ENCODE measurements at regions not wholly inside any gene's neighbourhood (a gene's known extent, or its start where the extent isn't known, plus 50 kb on each side); places are given as distances from the start of the nearest gene placed in this dataset.

DNA sequence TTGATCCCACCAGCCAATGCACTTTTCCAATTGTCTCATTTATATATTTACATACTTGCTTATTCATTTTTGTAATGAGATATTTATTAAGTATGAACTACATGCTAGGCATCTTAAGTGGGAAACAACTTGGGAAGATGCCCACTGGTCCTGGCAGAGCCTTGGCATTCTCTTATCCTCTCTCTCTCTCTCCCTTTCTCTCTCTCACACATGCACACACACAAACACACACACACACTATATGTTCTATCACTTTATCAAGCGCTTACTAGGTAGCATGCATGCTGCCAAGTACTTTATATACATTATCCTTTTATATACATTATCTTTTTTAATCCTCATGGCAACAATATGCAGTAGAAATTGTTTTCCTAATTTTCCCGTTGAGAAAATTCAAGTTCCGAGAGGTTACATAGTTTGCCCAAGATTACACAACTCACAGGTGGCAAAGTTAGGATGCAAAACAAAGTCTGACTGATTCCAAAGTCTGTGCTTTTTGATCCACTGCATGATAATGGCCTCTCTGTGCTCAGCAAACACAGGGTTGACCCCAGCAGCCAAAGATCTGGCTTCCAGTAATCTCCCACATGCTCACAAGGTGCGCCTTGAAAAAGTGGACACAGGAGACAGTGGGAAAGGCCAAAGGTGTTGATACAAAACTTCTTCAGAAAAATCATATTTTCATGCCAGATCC is 173.1 kb upstream of the KLF3 start:
- H3K27me3 Mint-ChIP-seq, result peaks cover 5% of the 10 kb centered on the region
- ATAC-seq (ENCODE audit: low read depth) (no peak), DNase-seq (no peak)
- no peaks in the 10 kb centered on the region for H3K4me1 Mint-ChIP-seq
- intact Hi-C loops (cut with micrococcal nuclease), result no loop called here
- no peaks in the 10 kb centered on the region for H3K36me3 Mint-ChIP-seq (ENCODE audit: low read depth)
- no peak overlapping the region for H3K4me3 Mint-ChIP-seq
- TF ChIP-seq, protein P1, sequence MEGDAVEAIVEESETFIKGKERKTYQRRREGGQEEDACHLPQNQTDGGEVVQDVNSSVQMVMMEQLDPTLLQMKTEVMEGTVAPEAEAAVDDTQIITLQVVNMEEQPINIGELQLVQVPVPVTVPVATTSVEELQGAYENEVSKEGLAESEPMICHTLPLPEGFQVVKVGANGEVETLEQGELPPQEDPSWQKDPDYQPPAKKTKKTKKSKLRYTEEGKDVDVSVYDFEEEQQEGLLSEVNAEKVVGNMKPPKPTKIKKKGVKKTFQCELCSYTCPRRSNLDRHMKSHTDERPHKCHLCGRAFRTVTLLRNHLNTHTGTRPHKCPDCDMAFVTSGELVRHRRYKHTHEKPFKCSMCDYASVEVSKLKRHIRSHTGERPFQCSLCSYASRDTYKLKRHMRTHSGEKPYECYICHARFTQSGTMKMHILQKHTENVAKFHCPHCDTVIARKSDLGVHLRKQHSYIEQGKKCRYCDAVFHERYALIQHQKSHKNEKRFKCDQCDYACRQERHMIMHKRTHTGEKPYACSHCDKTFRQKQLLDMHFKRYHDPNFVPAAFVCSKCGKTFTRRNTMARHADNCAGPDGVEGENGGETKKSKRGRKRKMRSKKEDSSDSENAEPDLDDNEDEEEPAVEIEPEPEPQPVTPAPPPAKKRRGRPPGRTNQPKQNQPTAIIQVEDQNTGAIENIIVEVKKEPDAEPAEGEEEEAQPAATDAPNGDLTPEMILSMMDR (IDR thresholded peaks at IDR 0.05), result no peak
- no peak overlapping the region for H3K27ac Mint-ChIP-seq
- POLR2A ChIA-PET, result no interaction called here
- CTCF ChIA-PET, result no interaction called here
- no peaks in the 10 kb centered on the region for H3K9me3 Mint-ChIP-seq

DNA sequence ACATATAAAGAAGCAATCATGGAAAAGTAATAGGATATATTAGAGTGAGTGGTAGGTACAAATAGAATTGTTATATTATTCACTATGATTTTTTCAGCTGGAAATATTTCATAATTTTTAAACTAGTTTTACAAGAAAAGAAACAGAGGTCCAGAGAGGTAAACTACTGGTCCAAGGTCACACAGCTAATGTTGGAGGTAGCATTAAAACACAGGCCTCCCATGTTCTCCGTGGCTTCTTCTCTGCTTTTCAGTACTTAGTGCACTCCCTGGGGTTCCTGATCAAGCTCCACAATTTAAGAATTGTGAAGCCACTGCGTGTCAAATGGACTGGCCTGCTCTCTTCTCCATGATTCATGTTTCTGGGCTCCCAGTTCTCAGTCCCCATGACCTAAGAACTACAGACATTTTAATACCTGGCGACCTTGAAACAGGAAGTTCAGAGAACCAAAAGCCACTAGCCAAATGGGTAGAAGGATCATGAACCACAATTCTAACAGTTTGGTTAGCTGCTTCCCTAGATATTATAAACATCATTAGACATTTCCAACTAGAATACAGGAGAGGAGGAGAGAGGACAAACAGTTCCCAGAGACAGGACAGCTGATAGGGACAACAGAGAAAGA is 172.0 kb upstream of the KLF3 start:
- Mint-ChIP-seq H3K9me3 (no peaks in the 10 kb centered on the region), H3K27ac (no peak overlapping the region), H3K4me3 (no peak overlapping the region), H3K36me3 (ENCODE audit: low read depth) (no peaks in the 10 kb centered on the region), H3K4me1 (no peaks in the 10 kb centered on the region), H3K27me3 (peaks cover 5% of the 10 kb centered on the region)
- POLR2A ChIA-PET, result no interaction called here
- CTCF ChIA-PET, result no interaction called here
- TF ChIP-seq, protein P1 (IDR thresholded peaks at IDR 0.05), result no peak
- DNase-seq (no peak), ATAC-seq (ENCODE audit: low read depth) (no peak)
- intact Hi-C loops (cut with micrococcal nuclease), result no loop called here

DNA sequence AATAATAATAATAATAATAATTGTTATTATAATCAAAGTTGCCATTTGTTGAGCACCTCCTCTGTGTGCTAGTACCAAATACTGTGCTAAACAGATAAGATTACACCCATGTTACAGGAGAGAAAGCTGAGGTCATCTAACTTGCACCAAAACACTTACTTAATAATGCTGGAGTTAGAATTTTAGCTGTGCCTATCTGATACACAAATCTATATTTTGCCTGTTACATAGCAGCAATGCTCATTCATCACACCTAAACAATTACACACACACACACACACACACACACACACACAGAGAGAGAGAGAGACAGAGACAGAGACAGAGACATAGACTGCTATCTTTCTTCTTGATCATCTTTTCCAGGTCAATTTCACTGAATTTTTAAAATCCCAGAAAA is 170.9 kb upstream of the KLF3 start:
- no peaks in the 10 kb centered on the region for H3K4me1 Mint-ChIP-seq
- ATAC-seq (ENCODE audit: low read depth) (no peak), DNase-seq (no peak)
- ChIA-PET POLR2A (no interaction called here), CTCF (no interaction called here)
- no peaks in the 10 kb centered on the region for H3K36me3 Mint-ChIP-seq (ENCODE audit: low read depth)
- no peak overlapping the region for H3K27ac Mint-ChIP-seq
- H3K27me3 Mint-ChIP-seq, result peaks cover 5% of the 10 kb centered on the region
- TF ChIP-seq, protein P1 (IDR thresholded peaks at IDR 0.05), result no peak
- no peak overlapping the region for H3K4me3 Mint-ChIP-seq
- intact Hi-C loops (cut with micrococcal nuclease), result no loop called here
- no peaks in the 10 kb centered on the region for H3K9me3 Mint-ChIP-seq

DNA sequence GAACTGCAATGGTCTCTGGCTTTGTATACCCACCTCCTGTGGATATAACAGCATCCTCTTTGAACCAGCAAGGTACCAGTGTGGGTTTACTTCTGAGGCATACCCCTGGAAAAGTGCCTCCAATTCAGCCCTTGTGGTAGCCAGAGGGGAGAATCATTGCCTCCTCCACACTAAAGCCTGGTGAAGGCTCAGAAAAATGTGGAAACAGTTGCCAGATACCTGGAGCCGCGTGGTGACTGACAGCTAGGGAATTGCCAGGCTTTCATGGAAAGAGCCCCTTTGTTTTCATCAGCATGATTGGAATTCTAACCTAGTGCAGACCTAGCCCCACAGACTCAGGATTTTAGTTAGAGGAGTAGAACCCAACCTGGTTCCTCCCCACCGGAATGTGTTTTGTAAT is 168.6 kb upstream of the KLF3 start:
- peaks cover 8% of the 10 kb centered on the region for H3K27me3 Mint-ChIP-seq
- TF ChIP-seq, protein P1 (IDR thresholded peaks at IDR 0.05), result no peak
- intact Hi-C loops (cut with micrococcal nuclease), result no loop called here
- POLR2A ChIA-PET, result no interaction called here
- CTCF ChIA-PET, result no interaction called here
- H3K27ac Mint-ChIP-seq, result no peak overlapping the region
- no peaks in the 10 kb centered on the region for H3K4me1 Mint-ChIP-seq
- H3K36me3 Mint-ChIP-seq (ENCODE audit: low read depth), result no peaks in the 10 kb centered on the region
- no peak overlapping the region for H3K4me3 Mint-ChIP-seq
- DNase-seq (no peak), ATAC-seq (ENCODE audit: low read depth) (no peak)
- no peaks in the 10 kb centered on the region for H3K9me3 Mint-ChIP-seq

DNA sequence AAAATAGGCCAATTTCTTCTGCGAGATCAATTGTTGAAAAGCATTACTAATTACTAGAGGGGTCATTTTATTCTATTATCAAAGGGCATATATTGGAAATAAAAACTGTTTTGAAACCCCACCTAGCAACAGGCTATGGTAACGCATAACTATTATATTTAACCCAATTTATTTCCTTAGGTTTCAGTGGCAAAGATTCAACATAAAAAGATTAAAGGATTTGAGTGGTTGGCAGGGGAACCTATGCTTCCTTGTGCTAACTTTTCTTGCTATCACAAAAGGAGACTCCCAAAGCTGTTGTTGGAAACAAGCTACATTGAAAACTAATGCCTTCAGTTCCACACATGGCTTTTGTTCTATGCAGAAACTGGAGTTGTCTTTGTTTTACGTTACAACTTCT is 166.9 kb upstream of the KLF3 start:
- ChIA-PET CTCF (no interaction called here), POLR2A (no interaction called here)
- H3K4me3 Mint-ChIP-seq, result no peak overlapping the region
- DNase-seq, result no peak
- no peak overlapping the region for H3K27ac Mint-ChIP-seq
- intact Hi-C loops (cut with micrococcal nuclease), result no loop called here
- TF ChIP-seq, protein P1 (IDR thresholded peaks at IDR 0.05), result no peak
- H3K27me3 Mint-ChIP-seq, result peaks cover 15% of the 10 kb centered on the region
- no peak for ATAC-seq (ENCODE audit: low read depth)
- H3K9me3 Mint-ChIP-seq, result no peaks in the 10 kb centered on the region
- H3K36me3 Mint-ChIP-seq (ENCODE audit: low read depth), result no peaks in the 10 kb centered on the region
- no peaks in the 10 kb centered on the region for H3K4me1 Mint-ChIP-seq
